HG03064 (cell line): ENCODE measurements at regions not wholly inside any gene's neighbourhood (a gene's known extent, or its start where the extent isn't known, plus 50 kb on each side); places are given as distances from the start of the nearest gene placed in this dataset.
"Not testable (repeated sequence)": the region's sequence is repeated elsewhere in the genome, so short reads cannot be mapped to it uniquely, and the experiment has no call there.

Experiments
- ATAC-seq: cut with Tn5 transposase; IDR thresholded peaks from one replicate; pipeline ENCODE4 v1.9.1; 2021; ENCODE audit warnings: low read depth; ENCODE audit not compliant: unreplicated experiment

- ATAC-seq: no peak
Measured at GRCh38 chr19:30066781-30067759, 125.0 kb downstream of the URI1 start.

GRCh38 chr19:30067956-30068506, 126.0 kb downstream of the URI1 start:
- not testable (repeated sequence) for ATAC-seq

GRCh38 chr19:30068528-30069395, 126.7 kb downstream of the URI1 start:
- ATAC-seq: no peak

GRCh38 chr19:30069535-30070197, 127.6 kb downstream of the URI1 start:
- ATAC-seq: no peak

- ATAC-seq: no peak
Measured at GRCh38 chr19:30070198-30070967, 128.3 kb downstream of the URI1 start.

GRCh38 chr19:30070968-30071632, 129.1 kb downstream of the URI1 start:
- ATAC-seq: no peak

GRCh38 chr19:30071871-30072270, 129.8 kb downstream of the URI1 start:
- ATAC-seq: no peak

- no peak for ATAC-seq
Measured at GRCh38 chr19:30073152-30074000, 131.3 kb downstream of the URI1 start.

GRCh38 chr19:30074096-30074495, 132.1 kb downstream of the URI1 start:
- ATAC-seq: no peak

GRCh38 chr19:30074741-30075715, 133.0 kb downstream of the URI1 start:
- no peak for ATAC-seq

GRCh38 chr19:30076101-30076551, 134.1 kb downstream of the URI1 start:
- ATAC-seq: no peak

GRCh38 chr19:30076751-30077670, 135.0 kb downstream of the URI1 start:
- no peak for ATAC-seq

- no peak for ATAC-seq
Measured at GRCh38 chr19:30077851-30078355, 135.9 kb downstream of the URI1 start.

- no peak for ATAC-seq
Measured at GRCh38 chr19:30078381-30078910, 136.4 kb downstream of the URI1 start.

- no peak for ATAC-seq
Measured at GRCh38 chr19:30079200-30079599, 137.2 kb downstream of the URI1 start.

- ATAC-seq: no peak
Measured at GRCh38 chr19:30082168-30082567, 140.1 kb downstream of the URI1 start.
